ENCODE measurements at regions not wholly inside any gene's neighbourhood (a gene's known extent, or its start where the extent isn't known, plus 50 kb on each side); places are given as distances from the start of the nearest gene placed in this dataset.

DNA sequence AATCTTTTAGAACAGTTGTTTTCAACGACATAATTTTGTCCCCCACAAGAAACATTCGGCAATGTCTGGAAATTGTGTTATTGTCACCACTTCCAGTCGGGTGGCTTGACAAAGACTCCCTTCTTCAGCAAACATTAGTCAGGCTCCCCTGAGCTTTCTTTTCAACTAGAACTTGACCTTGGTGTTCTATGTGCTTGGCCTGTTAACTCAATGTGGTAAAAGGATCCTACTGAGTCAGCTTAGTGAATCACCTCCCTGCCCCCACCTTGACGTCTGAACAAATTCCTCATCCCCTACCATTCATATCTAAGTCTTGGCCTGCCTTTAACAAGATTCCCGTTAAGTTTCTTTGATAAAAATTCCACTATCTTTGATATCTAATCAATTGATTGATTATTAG is 465.0 kb upstream of the ROBO1 start:
- peak; percentile 59 for DNase-seq (ENCODE audit: low read depth)
- TF ChIP-seq, protein P1, sequence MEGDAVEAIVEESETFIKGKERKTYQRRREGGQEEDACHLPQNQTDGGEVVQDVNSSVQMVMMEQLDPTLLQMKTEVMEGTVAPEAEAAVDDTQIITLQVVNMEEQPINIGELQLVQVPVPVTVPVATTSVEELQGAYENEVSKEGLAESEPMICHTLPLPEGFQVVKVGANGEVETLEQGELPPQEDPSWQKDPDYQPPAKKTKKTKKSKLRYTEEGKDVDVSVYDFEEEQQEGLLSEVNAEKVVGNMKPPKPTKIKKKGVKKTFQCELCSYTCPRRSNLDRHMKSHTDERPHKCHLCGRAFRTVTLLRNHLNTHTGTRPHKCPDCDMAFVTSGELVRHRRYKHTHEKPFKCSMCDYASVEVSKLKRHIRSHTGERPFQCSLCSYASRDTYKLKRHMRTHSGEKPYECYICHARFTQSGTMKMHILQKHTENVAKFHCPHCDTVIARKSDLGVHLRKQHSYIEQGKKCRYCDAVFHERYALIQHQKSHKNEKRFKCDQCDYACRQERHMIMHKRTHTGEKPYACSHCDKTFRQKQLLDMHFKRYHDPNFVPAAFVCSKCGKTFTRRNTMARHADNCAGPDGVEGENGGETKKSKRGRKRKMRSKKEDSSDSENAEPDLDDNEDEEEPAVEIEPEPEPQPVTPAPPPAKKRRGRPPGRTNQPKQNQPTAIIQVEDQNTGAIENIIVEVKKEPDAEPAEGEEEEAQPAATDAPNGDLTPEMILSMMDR (IDR thresholded peaks at IDR 0.05; ENCODE audit: insufficient read depth, low read depth, low read length): no peak
- no peak overlapping the region for H3K4me3 ChIP-seq (ENCODE audit: low read depth, low read length)

DNA sequence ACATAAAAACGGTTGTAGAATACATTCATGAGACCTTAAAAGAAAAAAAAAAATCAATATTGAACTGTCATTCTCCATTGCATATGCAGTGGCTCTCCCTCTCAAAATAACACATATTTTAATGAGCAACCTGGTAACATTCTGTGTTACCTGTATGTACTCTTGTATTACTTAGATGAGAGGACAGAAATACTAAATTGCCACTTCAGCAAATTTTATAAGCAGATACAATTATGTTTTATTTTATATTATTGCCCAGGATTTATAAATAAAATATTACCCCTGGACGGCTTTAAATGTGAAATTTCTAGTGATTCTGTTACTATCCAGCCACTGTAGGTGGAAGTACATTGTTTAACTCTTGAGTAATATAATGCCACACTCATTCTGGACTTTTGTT is 463.2 kb upstream of the ROBO1 start:
- H3K4me3 ChIP-seq (ENCODE audit: low read depth, low read length): no peak overlapping the region
- TF ChIP-seq, protein P1 (IDR thresholded peaks at IDR 0.05; ENCODE audit: insufficient read depth, low read depth, low read length): no peak
- DNase-seq (ENCODE audit: low read depth): no peak

DNA sequence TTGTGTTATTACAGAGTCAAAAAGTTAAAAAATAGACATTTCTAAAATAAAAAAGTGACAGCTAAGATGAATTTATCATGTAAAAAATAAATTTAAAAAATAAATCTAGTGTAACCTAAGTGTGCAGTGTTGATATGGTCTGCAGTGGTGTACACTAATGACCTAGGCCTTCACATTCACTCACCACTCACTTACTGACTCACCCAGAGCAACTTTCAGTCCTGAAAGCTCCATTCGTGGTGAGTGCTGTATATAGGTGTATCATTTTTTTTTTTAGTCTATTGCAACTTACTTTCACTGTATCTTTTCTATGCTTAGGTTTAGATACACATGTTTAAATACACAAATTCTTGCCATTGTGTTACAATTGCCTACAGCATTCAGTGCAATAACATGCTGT is 459.4 kb upstream of the ROBO1 start:
- no peak overlapping the region for H3K4me3 ChIP-seq (ENCODE audit: low read depth, low read length)
- DNase-seq (ENCODE audit: low read depth): no peak
- TF ChIP-seq, protein P1 (IDR thresholded peaks at IDR 0.05; ENCODE audit: insufficient read depth, low read depth, low read length): no peak

DNA sequence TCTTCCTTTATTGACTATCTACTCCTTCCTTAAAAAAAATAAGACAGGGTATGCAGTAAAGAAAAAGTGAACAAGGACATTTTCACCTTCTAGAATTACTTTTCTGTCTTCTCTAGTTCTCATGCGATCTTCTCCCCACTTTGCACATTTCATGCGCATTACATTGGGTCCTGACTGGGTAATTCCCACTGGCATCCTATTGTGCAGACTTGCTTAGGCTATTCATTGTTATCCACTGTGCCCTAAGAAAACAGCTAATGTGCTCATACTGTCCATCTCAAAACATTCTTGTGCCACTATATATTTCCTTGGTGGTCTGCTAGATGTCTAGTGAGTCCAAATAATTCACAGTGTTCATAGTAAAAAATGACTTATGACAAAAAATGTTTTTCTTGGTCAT is 447.4 kb upstream of the ROBO1 start:
- TF ChIP-seq, protein P1 (IDR thresholded peaks at IDR 0.05; ENCODE audit: insufficient read depth, low read depth, low read length): no peak
- H3K4me3 ChIP-seq (ENCODE audit: low read depth, low read length): no peak overlapping the region
- DNase-seq (ENCODE audit: low read depth): no peak

DNA sequence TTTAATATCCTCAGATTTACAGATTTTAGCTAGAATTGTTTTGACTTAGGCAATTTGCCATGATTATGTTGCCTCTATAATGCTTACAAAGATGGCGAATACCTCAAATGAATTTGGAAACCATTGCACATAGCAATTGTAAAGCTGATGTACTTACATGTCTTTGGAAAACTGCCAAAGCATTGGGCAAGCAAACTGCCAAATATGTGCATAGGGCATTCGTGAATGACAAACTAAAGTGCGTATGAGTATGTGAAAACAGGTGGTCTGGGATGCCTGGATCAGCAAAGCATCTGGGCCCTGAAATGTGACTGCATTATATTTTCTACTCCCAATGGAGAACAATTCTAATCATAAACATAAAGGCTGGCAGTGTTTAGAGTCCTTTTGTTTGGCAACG is 445.3 kb upstream of the ROBO1 start:
- H3K4me3 ChIP-seq (ENCODE audit: low read depth, low read length): no peak overlapping the region
- DNase-seq (ENCODE audit: low read depth): no peak
- TF ChIP-seq, protein P1 (IDR thresholded peaks at IDR 0.05; ENCODE audit: insufficient read depth, low read depth, low read length): no peak

DNA sequence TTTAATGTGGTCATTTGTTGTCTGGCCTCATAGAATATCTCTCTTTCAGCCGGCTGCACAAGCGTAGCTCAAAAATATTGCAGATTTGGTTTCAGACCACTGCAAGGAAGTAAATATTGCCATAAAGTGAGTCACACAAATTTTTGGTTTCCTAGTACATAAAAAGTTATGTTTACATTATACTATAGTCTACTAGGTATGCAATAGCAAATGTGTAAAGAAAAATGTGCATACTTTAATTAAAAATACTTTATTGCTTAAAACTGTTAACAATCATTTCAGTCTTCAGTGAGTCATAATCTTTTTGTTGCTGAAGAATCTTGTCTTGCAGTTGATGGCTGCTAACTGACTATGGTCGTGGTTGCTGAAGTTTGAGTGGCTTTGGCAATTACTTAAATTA is 425.1 kb upstream of the ROBO1 start:
- no peak overlapping the region for H3K4me3 ChIP-seq (ENCODE audit: low read depth, low read length)

DNA sequence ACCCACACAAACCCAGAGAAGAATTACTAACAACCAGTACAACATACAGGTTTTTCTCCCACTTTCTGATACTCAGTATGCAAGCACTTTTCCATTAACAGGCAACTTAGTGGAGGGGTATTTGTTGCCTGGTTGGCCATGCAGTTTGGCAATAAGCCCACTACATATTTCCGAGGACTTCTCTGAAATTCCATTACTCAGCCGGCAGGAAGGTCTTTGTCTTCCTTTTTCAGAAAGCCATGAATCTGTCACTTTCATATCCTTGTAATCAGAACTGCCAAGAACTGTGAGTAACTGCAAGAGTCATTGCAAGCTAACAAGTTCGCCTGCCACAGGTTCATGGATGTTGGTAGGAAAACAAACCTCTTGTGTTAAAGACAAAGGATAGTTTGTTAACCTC is 422.3 kb upstream of the ROBO1 start:
- TF ChIP-seq, protein P1 (IDR thresholded peaks at IDR 0.05; ENCODE audit: insufficient read depth, low read depth, low read length): no peak
- no peak overlapping the region for H3K4me3 ChIP-seq (ENCODE audit: low read depth, low read length)
- peak; percentile 35 for DNase-seq (ENCODE audit: low read depth)

More for the DNA sequence above, 425.1 kb upstream of the ROBO1 start:
- TF ChIP-seq, protein P1 (IDR thresholded peaks at IDR 0.05; ENCODE audit: insufficient read depth, low read depth, low read length): no peak
- DNase-seq (ENCODE audit: low read depth): peak; percentile 9

Measured in fibroblast of villous mesenchyme (primary cell).